Caco-2 (cell line): ENCODE measurements at regions not wholly inside any gene's neighbourhood (a gene's known extent, or its start where the extent isn't known, plus 50 kb on each side); places are given as distances from the start of the nearest gene placed in this dataset.

ENCODE experiments used
- BruUV-seq: library from RNA; stranded (reverse); fragments of 400-500 nt; replicated peaks from 2 replicates; lab custom pipeline; 2021; lab: Mats Ljungman, UMichigan
- CTCF ChIA-PET: fragments of 300-600 bp; sonication (Branson Sonifier 250); formaldehyde crosslinking; loops from one replicate; lab custom pipeline; 2022; ENCODE audit warnings: antibody characterized with exemption; lab: Charles Lee
- POLR2A ChIA-PET: fragments of 300-600 bp; sonication (Branson Sonifier 250); formaldehyde crosslinking; loops from one replicate; lab custom pipeline; 2022; ENCODE audit warnings: antibody characterized with exemption; lab: Charles Lee
- DNase-seq, 2 experiments: peaks; one replicate each; pipeline versions ENCODE4 v3.0.0 to v3.0.0-alpha.2; 2020 to 2022
- H3K27me3 ChIP-seq: replicated peaks from 2 replicates; pipeline ENCODE4 v1.6.0; 2011; ENCODE audit warnings: low read length; ENCODE audit not compliant: control insufficient read depth, insufficient read depth
- H3K36me3 ChIP-seq: 2 replicates; pipeline ENCODE4 v1.5.1; 2011; ENCODE audit warnings: low read length; ENCODE audit not compliant: control insufficient read depth, insufficient read depth
- H3K4me1 ChIP-seq: fragments of 250-450 bp; sonication (Bioruptor Pico); 2 replicates; pipeline ENCODE4 v1.5.1; 2020; ENCODE audit warnings: mild to moderate bottlenecking
- H3K4me3 ChIP-seq: 2 replicates; pipeline ENCODE4 v1.5.1; 2011; ENCODE audit warnings: low read depth, mild to moderate bottlenecking, control low read depth, low read length
- H3K9me3 ChIP-seq: fragments of 250-450 bp; sonication (Bioruptor Pico); 2 replicates; pipeline ENCODE4 v1.5.1; 2020; ENCODE audit warnings: mild to moderate bottlenecking, moderate library complexity
- H3K27ac Mint-ChIP-seq: one replicate; pipeline ENCODE4 v1.8.0; 2022; ENCODE audit warnings: mixed read lengths; ENCODE audit not compliant: unreplicated experiment
- H3K27me3 Mint-ChIP-seq: one replicate; pipeline ENCODE4 v1.8.0; 2022; ENCODE audit warnings: mixed read lengths; ENCODE audit not compliant: insufficient read depth, unreplicated experiment
- H3K36me3 Mint-ChIP-seq: one replicate; pipeline ENCODE4 v1.8.0; 2022; ENCODE audit warnings: mild to moderate bottlenecking, mixed read lengths; ENCODE audit not compliant: insufficient read depth, unreplicated experiment
- H3K4me1 Mint-ChIP-seq: one replicate; pipeline ENCODE4 v1.8.0; 2022; ENCODE audit warnings: low read depth, mixed read lengths; ENCODE audit not compliant: unreplicated experiment
- H3K4me3 Mint-ChIP-seq: one replicate; pipeline ENCODE4 v1.8.0; 2022; ENCODE audit warnings: mild to moderate bottlenecking, moderate library complexity, mixed read lengths; ENCODE audit not compliant: unreplicated experiment
- H3K9me3 Mint-ChIP-seq: one replicate; pipeline ENCODE4 v1.8.0; 2022; ENCODE audit warnings: mixed read lengths; ENCODE audit not compliant: unreplicated experiment
- CTCF ChIP-seq, 2 experiments: fragments of 200-600 bp in 1 of 2; IDR thresholded peaks; 1 replicate in 1 of 2; 2 replicates in 1 of 2; pipeline versions ENCODE4 v1.5.1 to v1.8.0; 2011 to 2022; ENCODE audit warnings: antibody characterized with exemption in 1 of 2, control low read depth in 1 of 2, inconsistent platforms in 1 of 2, low read depth in 1 of 2, low read length in 1 of 2, mild to moderate bottlenecking in 1 of 2, moderate library complexity in 1 of 2; ENCODE audit not compliant: insufficient read depth in 1 of 2, severe bottlenecking in 1 of 2, unreplicated experiment in 1 of 2
- intact Hi-C: fragments of 100-400 bp; cut with micrococcal nuclease; formaldehyde crosslinking; loops from one replicate; pipeline ENCODE4 v1.10.0; 2022; ENCODE audit not compliant: unreplicated experiment

GRCh38 chr2:189360861-189361260 lies 80.4 kb upstream of the WDR75 start:
- CTCF ChIA-PET, result no interaction called here
- H3K27me3 Mint-ChIP-seq, result no peaks in the 10 kb centered on the region
- BruUV-seq, result no TSS peak

GRCh38 chr2:189362283-189362682 lies 79.0 kb upstream of the WDR75 start:
- H3K27me3 Mint-ChIP-seq, result no peaks in the 10 kb centered on the region
- no peaks in the 10 kb centered on the region for H3K4me1 Mint-ChIP-seq
- no peaks in the 10 kb centered on the region for H3K4me1 ChIP-seq
- H3K9me3 Mint-ChIP-seq, result peaks cover 40% of the 10 kb centered on the region
- no peak overlapping the region for H3K4me3 ChIP-seq
- intact Hi-C loops, result no loop called here
- ChIA-PET POLR2A (no interaction called here), CTCF (no interaction called here)
- DNase-seq, result no peak
- no peaks in the 10 kb centered on the region for H3K27me3 ChIP-seq
- no peak overlapping the region for H3K27ac Mint-ChIP-seq
- H3K36me3 ChIP-seq, result no peaks in the 10 kb centered on the region
- TF ChIP-seq CTCF (IDR thresholded peaks at IDR 0.05; ENCODE audit: insufficient read depth in 1 of 2, low read depth in 1 of 2, low read length in 1 of 2, severe bottlenecking in 1 of 2, unreplicated experiment in 1 of 2), result no peak
- no peaks in the 10 kb centered on the region for H3K36me3 Mint-ChIP-seq
- H3K4me3 Mint-ChIP-seq, result no peak overlapping the region
- H3K9me3 ChIP-seq, result no peaks in the 10 kb centered on the region
- no TSS peak for BruUV-seq

More at GRCh38 chr2:189360861-189361260, 80.4 kb upstream of the WDR75 start:
- H3K9me3 Mint-ChIP-seq, result peaks cover 40% of the 10 kb centered on the region
- no peaks in the 10 kb centered on the region for H3K4me1 ChIP-seq
- no peaks in the 10 kb centered on the region for H3K27me3 ChIP-seq
- H3K36me3 ChIP-seq, result no peaks in the 10 kb centered on the region
- POLR2A ChIA-PET, result no interaction called here
- no peak for TF ChIP-seq CTCF (IDR thresholded peaks at IDR 0.05; ENCODE audit: insufficient read depth in 1 of 2, low read depth in 1 of 2, low read length in 1 of 2, severe bottlenecking in 1 of 2, unreplicated experiment in 1 of 2)
- no peaks in the 10 kb centered on the region for H3K4me1 Mint-ChIP-seq
- H3K36me3 Mint-ChIP-seq, result no peaks in the 10 kb centered on the region
- H3K27ac Mint-ChIP-seq, result no peak overlapping the region
- no peak overlapping the region for H3K4me3 ChIP-seq
- no peak overlapping the region for H3K4me3 Mint-ChIP-seq
- no peaks in the 10 kb centered on the region for H3K9me3 ChIP-seq
- no peak for DNase-seq
- intact Hi-C loops, result no loop called here

DNA sequence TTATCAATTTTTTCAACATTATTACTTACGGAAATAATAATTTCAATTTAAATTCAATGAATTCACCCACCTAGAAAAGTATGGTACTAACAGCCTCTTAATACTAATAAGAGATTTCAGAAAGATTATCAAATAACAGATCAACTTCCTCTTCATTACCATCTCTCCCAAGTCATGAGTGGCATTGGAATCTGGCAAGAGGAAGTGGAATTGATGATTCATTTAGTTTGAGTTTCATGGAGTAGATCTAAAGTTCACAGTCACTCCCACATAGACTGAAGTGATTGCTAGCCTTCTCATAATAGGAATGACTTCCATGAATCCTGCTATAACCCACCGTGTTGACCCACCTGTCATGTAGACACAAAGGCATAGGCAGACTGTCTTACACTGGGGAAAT lies 77.7 kb upstream of the WDR75 start:
- Mint-ChIP-seq H3K9me3 (peaks cover 40% of the 10 kb centered on the region), H3K4me1 (no peaks in the 10 kb centered on the region), H3K36me3 (no peaks in the 10 kb centered on the region), H3K27ac (no peak overlapping the region), H3K4me3 (no peak overlapping the region), H3K27me3 (no peaks in the 10 kb centered on the region)
- H3K36me3 ChIP-seq, result no peaks in the 10 kb centered on the region
- H3K9me3 ChIP-seq, result no peaks in the 10 kb centered on the region
- CTCF ChIA-PET, result no interaction called here
- no peaks in the 10 kb centered on the region for H3K4me1 ChIP-seq
- no peak for TF ChIP-seq CTCF (IDR thresholded peaks at IDR 0.05; ENCODE audit: insufficient read depth in 1 of 2, low read depth in 1 of 2, low read length in 1 of 2, severe bottlenecking in 1 of 2, unreplicated experiment in 1 of 2)
- H3K27me3 ChIP-seq, result no peaks in the 10 kb centered on the region
- no peak for DNase-seq
- POLR2A ChIA-PET, result no interaction called here
- intact Hi-C loops, result no loop called here
- BruUV-seq, result no TSS peak
- H3K4me3 ChIP-seq, result no peak overlapping the region
